Kidney capillary endothelial cell (primary cell): ENCODE measurements at regions not wholly inside any gene's neighbourhood (a gene's known extent, or its start where the extent isn't known, plus 50 kb on each side); places are given as distances from the start of the nearest gene placed in this dataset.
A peak's percentile ranks its signal among the peaks of the same experiment; 100 is the strongest.

Experiments
- DNase-seq: peaks from one replicate; pipeline ENCODE4 v3.0.0-alpha.2; 2018; ENCODE audit warnings: low spot score

DNA sequence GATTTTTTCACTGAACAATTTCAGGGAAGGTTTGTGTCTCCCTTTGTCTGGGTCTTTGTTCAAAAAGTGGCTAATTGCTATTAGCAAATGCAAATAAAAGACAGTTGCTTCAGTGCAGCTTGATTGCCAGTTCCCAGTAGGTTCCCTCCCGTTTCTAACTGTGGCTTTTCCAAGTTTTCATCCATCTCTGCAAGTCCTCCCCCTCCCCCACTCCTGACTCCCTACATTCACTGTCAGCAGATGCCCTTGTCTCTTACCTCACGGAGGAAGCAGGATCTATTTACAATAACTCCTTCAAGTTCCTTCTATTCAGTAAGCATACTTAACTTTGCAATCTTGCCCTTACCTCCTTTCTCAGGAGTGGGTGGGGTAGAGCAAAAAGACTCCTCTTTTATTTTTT, 55.4 kb upstream of the SCEL start:
- DNase-seq, result no peak

- DNase-seq, result no peak
Observed at GRCh38 chr13:77479326-77479725, 56.2 kb upstream of the SCEL start.

DNA sequence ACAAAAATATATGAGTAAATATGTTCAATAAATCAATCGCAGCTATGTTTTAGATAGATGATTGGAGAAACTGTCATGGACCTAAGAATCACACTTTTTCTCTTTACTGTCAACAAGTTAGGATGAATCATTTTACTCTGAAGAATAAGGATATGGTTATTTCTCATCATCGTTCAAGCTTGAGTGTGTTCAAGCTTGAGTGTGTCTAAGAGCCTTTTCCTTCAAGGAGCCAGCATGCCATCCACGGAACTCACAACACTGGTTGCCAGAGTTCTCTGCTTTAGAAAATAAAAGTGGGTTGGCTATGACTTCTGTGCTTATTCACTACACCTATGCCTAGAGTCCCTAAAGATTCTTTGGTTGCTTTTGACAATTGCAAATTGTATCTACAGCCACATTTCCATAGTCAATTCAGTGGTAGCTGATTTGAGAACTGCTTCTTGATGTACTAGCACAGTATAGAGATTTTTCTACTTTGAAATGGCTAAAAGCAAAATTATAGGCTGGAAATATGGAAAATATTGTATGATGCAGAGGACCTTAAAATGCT, 58.1 kb upstream of the SCEL start:
- DNase-seq, result no peak

- no peak for DNase-seq
Observed at GRCh38 chr13:77476456-77476855, 59.0 kb upstream of the SCEL start.

DNA sequence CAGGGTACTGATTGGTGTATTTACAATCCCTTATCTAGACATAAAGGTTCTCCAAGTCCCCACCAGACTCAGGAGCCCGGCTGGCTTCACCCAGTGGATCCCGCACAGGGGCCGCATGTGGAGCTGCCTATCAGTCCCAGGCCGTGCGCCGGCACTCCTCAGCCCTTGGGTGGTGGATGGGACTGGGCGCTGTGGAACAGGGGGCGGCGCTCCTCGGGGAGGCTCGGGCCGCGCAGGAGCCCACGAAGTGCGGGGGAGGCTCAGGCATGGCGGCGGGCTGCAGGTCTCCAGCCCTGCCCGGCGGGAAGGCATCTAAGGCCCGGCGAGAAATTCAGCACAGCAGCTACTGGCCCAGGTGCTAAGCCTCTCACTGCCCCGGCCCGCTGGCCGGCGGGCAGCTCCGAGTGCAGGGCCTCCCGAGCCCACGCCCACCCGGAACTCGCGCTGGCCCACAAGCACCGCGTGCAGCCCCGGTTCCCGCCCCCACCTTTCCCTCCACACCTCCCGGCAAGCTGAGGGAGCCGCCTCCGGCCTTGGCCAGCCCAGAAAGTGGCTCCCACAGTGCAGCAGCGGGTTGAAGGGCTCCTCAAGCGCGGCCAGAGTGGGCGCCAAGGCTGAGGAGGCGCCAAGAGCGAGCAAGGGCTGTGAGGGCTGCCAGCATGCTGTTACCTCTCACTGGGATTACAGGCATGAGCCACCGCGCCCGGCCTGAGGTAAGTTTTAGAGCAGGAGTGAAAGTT, 60.0 kb upstream of the SCEL start:
- DNase-seq, result no peak

DNA sequence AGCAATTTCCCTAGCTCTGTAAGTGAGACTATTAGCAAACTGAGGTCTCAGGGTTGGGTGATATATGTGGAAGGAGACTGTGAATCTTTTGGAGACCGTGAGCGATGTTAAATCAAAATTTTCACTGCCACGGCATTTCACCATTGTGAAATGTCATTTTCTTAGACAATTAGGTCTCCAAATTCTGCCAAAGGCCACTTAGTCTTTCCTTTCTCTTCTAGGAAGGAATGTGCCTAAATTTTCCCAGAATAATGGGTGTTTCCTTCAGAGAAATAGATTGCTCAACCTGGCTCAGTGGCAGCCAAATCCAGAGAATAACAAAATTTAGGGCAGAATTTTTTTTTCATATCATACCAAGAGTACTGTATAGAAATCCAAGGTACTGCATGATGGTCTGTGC, 64.5 kb upstream of the SCEL start:
- DNase-seq, result no peak

DNA sequence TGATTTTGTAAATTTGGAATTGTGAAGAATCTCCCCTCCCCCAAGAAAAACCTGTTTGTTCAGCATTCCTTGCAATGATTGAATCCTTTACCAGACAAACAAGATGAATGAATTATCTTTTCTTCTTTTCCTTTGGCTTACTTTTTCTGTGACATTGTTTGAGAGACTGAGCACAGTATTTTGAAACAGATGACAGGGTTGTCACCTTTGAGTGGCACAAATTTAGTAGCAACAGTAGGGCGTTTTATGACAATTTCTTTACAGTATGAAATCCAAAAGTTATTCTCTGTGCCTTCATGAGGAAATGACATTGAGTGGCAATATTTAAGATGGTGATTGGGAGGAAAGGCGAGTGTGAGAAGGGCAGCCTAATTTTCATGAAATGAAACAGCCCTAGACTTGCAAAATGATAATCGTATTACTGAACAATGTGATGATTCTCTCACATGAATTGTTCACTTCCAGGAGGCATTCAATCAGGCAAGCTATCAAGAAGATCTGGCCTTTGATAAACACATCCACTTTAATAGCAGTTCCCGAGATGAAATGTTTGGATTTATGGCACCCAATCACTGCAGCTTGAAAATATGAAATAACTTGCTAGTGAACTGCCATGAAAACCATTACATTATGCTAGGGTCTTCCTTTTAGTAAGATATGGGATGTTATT, 68.6 kb upstream of the SCEL start:
- no peak for DNase-seq

GRCh38 chr13:77465603-77466195, 69.8 kb upstream of the SCEL start:
- no peak for DNase-seq

DNA sequence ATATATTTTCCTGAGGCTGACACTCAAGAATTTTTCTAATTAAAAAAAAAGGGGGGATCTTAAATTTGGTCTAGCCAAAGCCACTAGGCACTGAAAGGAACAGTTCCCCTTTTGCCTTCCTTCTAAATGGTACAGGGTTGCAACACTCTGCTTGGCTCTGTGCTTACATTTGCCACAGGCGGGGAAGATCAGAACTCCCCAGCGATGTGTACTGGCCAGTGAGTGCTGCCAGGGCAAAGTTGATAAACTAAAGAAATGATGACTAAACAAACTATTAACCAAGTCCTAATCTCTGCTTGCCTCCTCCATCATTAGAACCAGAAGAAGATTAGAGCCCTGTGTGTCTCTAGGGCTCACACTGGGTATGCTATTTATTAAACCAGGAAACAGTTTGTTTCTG, 75.3 kb upstream of the SCEL start:
- DNase-seq, result no peak

DNA sequence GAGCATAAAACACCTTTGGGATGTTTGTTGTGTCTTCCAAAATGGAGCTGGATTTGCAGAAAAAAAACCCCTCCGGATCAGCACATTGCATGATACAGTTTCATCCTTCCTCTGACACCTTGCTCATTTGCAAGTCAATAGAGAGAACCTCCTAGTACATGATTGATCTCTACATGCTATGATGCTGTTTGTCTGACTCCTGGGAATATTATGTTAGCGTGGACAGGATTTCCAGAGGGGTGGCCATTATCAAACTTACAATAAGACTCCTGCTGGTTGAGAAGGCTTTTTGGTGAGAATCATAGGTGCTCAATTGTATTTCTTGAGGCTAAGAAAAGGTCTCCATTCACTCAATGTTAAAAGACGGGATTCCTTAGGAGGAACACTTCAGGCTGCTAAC, 75.9 kb upstream of the SCEL start:
- no peak for DNase-seq

GRCh38 chr13:77458736-77459135, 76.8 kb upstream of the SCEL start:
- no peak for DNase-seq

DNA sequence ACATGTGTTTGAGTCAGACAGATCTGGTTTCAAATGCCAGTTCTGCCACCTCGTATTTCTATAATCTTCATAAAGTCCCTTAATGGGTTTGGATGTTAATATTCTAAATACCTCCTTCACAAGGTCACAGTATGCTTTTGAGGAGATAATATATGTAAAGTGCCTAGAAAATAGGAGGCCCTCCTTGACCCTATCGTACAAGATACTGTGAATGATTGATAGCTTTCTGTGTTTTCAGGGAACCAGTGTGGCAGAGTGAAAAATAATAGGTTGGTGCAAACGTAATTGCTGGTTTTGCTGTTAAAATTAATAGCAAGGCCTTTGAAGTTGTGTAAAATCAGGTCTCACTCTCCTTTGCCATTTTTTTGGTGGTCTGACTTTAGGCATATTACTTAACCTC, 77.5 kb upstream of the SCEL start:
- no peak for DNase-seq

DNA sequence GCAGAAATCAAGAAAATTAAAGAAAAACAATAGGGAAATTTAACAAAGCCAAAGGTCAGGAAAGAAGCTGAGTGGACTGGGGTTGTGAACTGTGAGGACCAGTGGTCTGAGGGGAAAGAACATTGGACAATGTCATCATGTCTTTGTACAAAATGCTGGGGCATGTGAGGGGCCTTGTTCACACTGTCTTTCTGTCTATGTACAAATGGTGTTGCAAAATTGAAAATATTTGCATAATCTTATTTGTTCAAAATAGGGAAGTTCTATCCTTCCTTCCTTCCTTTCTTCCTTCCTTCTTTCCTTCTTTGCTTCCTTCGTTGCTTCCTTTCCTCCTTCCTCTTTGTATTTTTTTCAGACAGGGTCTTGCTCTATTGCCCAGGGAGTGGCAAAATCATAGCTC, 79.2 kb upstream of the SCEL start:
- DNase-seq, result no peak

DNA sequence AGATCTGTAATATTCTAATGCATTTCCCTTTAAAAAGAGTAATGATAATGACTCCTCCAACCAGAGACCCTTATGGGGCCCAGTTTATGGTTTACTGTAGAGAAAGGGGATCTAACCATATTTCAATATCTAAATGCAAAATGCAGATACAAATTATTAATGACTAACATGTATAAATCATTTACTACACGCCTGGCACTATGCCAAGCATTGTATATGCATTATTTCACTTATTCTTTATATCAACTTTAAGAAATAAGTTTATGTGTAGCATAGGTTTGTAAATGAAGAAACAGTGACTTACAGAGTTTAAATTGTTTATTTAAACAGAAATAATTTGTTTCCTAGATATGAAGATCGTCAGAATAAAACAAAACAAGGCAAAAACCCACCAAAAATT, 86.2 kb upstream of the SCEL start:
- DNase-seq, result no peak

DNA sequence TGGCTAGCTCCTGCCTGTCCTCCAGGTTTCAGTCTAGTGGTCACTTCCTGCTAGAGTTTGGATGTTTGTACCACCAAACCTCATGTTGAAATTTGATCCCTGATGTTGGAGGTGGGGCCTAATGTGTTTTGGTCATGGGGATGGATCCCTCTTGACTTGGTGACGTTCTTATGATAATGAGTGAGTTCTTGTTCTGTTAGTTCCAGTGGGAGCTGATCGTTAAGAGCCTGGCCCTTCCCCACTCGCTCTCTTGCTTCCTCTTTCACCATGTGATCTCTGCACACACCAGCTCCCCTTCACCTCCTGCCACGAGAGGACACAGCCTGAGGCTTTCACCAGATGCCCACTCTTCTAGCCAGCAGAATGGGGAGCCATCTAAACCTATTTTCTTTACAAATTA, 86.8 kb upstream of the SCEL start:
- DNase-seq, result no peak

DNA sequence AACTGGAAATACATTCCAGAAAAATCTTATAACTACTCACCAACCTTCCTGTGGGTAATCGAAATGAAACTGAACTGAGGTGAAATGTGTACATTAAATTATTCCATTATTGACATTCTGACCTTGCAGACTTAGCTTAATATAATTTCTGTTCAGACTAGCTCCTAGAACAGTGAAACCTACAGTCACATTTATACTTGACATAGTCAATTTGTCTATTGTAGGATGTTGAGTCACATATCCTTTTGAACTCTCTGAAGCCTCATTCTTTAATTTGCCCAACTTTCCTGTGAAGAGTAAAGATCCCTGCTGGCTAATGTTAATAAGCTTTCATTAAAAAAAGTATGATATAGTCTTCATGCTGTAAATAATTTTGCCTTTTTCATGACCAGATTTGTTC, 92.0 kb upstream of the SCEL start:
- DNase-seq, result peak; percentile 33

- no peak for DNase-seq
Observed at GRCh38 chr13:77437267-77437666, 98.2 kb upstream of the SCEL start.

GRCh38 chr13:77434289-77434688, 101.2 kb upstream of the SCEL start:
- no peak for DNase-seq

DNA sequence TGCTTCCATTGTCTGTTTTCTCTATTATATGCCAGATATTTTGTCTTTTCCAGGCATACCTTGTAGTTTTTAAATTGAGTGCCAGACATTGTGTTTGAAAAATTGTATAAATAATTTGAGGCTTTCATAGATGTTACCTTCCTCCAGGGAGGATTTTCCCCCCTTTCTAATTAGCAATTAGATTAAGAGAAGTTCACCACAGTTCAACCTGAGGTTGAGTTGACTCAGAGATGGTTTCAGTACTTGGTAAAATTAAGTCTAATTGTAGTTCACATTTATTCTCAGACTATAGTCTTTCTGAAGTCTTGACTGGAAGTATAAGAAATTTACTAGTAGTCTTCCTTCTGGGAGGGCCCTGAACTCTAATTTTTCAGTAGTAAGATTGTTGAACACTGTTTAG, 104.1 kb upstream of the SCEL start:
- no peak for DNase-seq

GRCh38 chr13:77430377-77430951, 103.6 kb upstream of the MYCBP2 start:
- no peak for DNase-seq

DNA sequence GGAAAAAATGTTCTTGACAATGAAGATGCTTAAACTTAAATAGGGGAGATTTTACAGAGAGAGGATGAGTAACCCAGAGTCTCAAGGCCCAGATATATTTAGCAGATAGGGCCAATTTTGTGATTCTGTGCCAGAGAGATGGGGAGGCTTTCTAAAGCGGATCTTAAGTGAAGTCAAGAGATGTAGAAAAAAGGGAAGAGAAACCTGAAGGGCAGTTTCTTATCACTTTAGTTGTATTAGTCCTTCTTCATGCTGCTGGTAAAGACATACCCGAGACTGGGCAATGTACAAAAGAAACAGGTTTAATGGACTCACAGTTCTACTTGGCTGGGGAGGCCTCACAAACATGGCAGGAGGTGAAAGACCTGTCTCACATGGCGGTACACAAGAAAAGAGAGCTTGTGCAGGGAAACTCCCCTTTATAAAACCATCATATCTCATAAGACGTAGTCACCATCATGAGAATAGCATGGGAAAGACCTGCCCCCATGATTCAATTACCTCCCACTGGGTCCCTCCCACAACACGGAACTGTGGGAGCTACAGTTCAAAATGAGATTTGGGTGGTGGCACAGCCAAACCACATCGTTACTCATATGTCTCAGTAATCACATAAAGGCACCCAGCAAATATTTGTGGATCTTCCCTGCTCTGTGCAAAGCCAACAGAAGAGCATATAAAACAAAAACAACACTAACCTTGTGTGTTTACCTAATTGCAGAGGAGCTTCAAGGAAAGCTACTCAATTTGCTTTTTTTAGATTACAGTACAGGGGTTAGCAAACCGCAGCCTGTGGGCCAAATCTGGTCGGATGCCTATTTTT, 102.6 kb upstream of the MYCBP2 start:
- DNase-seq, result no peak

- no peak for DNase-seq
Observed at GRCh38 chr13:77425705-77426104, 98.8 kb upstream of the MYCBP2 start.
